Stimulated activated memory B cell treated with anti-CD40 and anti-IgM and Interleukin-4, amounts not matched to agents 10 μg/mL and 1 μg/mL and 100 μg/mL, for 72 hours (primary cell): ENCODE measurements at regions not wholly inside any gene's neighbourhood (a gene's known extent, or its start where the extent isn't known, plus 50 kb on each side); places are given as distances from the start of the nearest gene placed in this dataset.

Source experiments
- ATAC-seq: fragments of 150-1000 bp; cut with Tn5 transposase; 2 replicates; pipeline ENCODE4 v1.10.0; 2021
- H3K27ac Mint-ChIP-seq: one replicate; pipeline ENCODE4 v1.8.0; 2022; ENCODE audit warnings: mild to moderate bottlenecking, mixed read lengths
- H3K27me3 Mint-ChIP-seq: one replicate; pipeline ENCODE4 v1.8.0; 2022; ENCODE audit warnings: mixed read lengths
- H3K36me3 Mint-ChIP-seq: one replicate; pipeline ENCODE4 v1.8.0; 2022; ENCODE audit warnings: mixed read lengths
- H3K4me1 Mint-ChIP-seq: one replicate; pipeline ENCODE4 v1.8.0; 2022; ENCODE audit warnings: mixed read lengths
- H3K4me3 Mint-ChIP-seq: one replicate; pipeline ENCODE4 v1.8.0; 2022; ENCODE audit warnings: mild to moderate bottlenecking, moderate library complexity, mixed read lengths
- H3K9me3 Mint-ChIP-seq: one replicate; pipeline ENCODE4 v1.8.0; 2022; ENCODE audit warnings: mixed read lengths

DNA sequence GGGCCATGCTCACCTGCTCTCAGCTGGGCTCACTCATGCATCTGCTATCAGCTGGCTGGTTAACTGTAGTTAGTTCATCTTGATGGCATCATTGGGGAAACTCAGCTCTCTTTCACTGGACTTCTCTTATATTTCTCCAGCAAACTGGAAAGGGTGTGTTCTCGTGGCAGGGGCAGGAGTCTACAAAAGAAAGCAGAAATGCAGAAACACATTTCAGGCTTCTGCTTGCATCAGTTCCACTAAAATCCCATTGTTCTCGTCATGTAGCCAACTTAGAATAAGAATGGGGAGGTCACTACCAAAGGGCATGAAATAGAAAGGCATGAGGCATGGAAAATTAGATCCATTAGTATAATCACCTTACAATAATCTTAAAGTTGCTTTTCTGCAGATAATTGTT, 207.3 kb downstream of the NRIP1 start:
- H3K9me3 Mint-ChIP-seq: peaks cover 6% of the 10 kb centered on the region
- peaks cover 12% of the 10 kb centered on the region for H3K4me1 Mint-ChIP-seq
- H3K27ac Mint-ChIP-seq: no peak overlapping the region
- ATAC-seq: no peak
- H3K36me3 Mint-ChIP-seq: no peaks in the 10 kb centered on the region
- H3K4me3 Mint-ChIP-seq: no peak overlapping the region
- no peaks in the 10 kb centered on the region for H3K27me3 Mint-ChIP-seq

DNA sequence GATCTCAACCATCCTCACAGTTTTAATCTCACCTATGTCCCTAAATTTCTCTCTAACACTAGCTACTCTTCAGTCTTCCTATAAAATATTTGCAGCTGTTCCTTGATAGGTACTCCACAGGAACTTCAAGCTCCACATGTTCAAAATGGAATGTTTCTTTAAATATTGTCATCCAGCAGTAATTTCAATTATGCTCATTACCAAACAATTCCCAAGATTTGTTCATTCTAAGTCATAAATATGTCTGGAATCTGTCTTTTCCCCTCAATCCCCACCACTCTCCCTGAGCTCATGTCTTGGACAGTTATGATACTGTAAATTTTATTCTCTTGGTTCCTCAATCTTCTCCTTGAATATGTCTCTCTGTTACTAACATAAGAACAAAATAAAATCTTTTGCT, 214.4 kb downstream of the NRIP1 start:
- peaks cover 8% of the 10 kb centered on the region for H3K9me3 Mint-ChIP-seq
- no peak overlapping the region for H3K4me3 Mint-ChIP-seq
- peaks cover 6% of the 10 kb centered on the region for H3K36me3 Mint-ChIP-seq
- no peaks in the 10 kb centered on the region for H3K27me3 Mint-ChIP-seq
- no peaks in the 10 kb centered on the region for H3K4me1 Mint-ChIP-seq
- ATAC-seq: no peak
- no peak overlapping the region for H3K27ac Mint-ChIP-seq

DNA sequence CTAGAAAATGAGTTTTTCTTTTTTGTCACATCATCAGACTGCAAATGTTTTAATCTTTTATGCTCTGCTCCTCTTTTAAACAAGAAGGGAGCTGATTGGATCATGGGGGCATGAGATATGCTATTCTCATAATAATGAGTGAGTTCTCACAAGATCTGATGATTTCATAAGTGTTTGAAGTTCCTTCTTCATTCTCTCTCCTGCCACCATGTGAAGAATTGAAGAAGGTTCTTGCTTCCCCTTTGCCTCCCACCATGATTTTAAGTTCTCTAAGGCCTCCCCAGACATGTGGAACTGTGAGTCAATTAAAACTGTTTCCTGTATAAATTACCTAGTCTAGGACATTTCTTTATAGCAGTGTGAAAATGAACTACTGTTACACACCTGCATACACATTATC, 218.2 kb downstream of the NRIP1 start:
- Mint-ChIP-seq H3K4me1 (no peaks in the 10 kb centered on the region), H3K27me3 (no peaks in the 10 kb centered on the region), H3K9me3 (peaks cover 15% of the 10 kb centered on the region), H3K4me3 (no peak overlapping the region), H3K27ac (no peak overlapping the region), H3K36me3 (peaks cover 14% of the 10 kb centered on the region)
- no peak for ATAC-seq

DNA sequence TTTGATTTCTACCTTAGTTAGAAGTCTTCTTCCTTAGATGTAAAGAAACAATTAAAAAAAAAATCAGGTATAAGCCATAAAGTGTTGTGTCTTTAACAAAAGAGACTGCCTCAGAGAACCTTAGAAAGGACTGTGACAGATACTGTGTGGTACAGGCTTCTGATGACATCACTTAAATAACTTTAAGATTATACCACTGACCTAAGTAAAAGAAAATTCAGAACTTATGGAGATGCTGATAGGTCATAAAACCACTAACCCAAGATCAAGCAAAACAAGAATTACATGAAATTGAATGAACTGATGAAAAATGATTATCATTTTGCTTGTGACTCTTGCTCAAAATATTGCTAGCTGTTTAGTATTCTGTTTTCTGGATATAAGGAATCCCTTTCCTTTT, 220.8 kb downstream of the NRIP1 start:
- Mint-ChIP-seq H3K27me3 (no peaks in the 10 kb centered on the region), H3K9me3 (peaks cover 18% of the 10 kb centered on the region), H3K4me1 (no peaks in the 10 kb centered on the region), H3K27ac (no peak overlapping the region), H3K4me3 (no peak overlapping the region), H3K36me3 (peaks cover 14% of the 10 kb centered on the region)
- no peak for ATAC-seq

DNA sequence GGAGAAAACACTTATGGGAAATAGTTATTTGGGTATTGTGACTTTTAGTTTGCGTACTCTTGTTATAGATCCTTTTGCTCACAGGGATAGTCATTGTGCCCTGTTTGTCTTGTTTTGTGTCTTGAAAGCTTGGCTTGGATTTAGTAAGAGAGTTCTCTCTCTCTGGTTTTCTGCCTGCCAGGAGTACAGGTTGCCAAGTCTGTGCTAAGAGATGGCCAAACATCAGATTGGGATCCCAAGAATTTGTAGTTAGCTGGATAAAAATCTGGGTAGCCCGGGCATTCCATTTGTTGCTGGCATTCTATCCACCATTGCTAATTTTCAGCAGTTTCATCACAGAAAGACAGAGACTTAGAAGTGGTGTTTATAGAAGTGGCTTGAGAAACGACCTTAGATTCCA, 222.2 kb downstream of the NRIP1 start:
- no peak overlapping the region for H3K4me3 Mint-ChIP-seq
- no peaks in the 10 kb centered on the region for H3K27me3 Mint-ChIP-seq
- no peak overlapping the region for H3K27ac Mint-ChIP-seq
- ATAC-seq: no peak
- no peaks in the 10 kb centered on the region for H3K4me1 Mint-ChIP-seq
- peaks cover 14% of the 10 kb centered on the region for H3K36me3 Mint-ChIP-seq
- peaks cover 18% of the 10 kb centered on the region for H3K9me3 Mint-ChIP-seq

DNA sequence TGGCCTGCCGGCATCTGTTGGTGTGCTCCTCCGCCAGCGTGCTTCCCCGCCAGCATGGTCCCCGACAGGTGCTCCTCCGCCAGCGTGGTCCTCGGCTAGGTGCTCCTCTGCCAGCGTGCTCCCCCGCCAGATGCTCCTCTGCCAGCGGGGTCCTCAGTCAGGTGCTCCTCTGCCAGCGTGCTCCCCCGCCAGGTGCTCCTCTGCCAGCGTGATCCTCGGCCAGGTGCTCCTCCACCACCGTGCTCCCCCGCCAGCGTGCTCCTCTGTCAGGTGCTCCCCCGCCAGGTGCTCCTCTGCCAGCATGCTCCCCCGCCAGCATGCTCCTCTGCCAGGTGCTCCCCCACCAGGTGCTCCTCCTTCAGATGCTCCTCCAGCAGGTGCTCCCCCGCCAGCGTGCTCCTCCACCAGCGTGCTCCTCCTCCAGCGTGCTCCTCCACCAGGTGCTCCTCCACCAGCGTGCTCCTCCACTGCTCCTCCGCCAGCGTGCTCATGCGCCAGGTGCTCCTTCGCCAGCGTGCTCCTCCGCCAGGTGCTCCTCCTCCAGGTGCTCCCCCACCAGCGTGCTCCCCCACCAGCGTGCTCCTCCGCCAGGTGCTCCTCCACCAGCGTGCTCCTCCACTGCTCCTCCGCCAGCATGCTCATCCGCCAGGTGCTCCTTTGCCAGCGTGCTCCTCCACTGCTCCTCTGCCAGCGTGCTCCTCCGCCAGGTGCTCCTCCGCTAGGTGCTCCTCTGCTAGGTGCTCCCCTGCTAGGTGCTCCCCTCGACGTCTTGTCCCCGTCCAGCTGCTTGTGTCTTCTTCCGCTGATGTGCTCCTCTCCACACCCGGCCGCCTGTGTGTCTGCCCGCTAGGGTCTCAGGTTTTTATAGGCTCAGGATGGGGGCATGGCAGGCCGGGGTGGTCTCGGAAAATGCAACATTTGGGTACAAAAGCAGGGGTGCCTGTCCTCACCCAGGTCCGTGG, 223.0 kb downstream of the NRIP1 start:
- Mint-ChIP-seq H3K9me3 (peaks cover 18% of the 10 kb centered on the region), H3K36me3 (peaks cover 11% of the 10 kb centered on the region), H3K27me3 (no peaks in the 10 kb centered on the region), H3K27ac (no peak overlapping the region), H3K4me3 (no peak overlapping the region), H3K4me1 (no peaks in the 10 kb centered on the region)
- ATAC-seq: no peak

DNA sequence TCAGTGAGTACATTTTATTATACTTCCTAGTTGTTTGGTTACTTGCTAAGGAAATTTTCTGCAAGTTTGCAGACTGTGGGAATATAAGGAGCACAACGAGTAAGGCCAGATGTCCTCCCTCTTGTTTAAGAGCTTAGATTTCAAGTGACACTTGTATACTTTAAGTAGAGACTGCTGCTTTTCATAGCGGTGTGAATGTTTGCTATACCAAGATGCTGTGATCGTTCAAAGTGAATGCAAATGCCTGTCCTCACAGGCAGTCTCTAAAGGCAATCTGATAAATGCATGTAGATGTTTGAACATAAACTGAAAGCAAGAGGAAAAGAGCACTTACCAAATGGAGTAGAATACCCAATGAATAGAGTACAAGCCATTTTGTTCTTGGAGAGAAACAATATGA, 226.4 kb downstream of the NRIP1 start:
- ATAC-seq: no peak
- H3K36me3 Mint-ChIP-seq: peaks cover 7% of the 10 kb centered on the region
- H3K4me3 Mint-ChIP-seq: no peak overlapping the region
- no peak overlapping the region for H3K27ac Mint-ChIP-seq
- H3K27me3 Mint-ChIP-seq: no peaks in the 10 kb centered on the region
- no peaks in the 10 kb centered on the region for H3K4me1 Mint-ChIP-seq
- peaks cover 9% of the 10 kb centered on the region for H3K9me3 Mint-ChIP-seq

DNA sequence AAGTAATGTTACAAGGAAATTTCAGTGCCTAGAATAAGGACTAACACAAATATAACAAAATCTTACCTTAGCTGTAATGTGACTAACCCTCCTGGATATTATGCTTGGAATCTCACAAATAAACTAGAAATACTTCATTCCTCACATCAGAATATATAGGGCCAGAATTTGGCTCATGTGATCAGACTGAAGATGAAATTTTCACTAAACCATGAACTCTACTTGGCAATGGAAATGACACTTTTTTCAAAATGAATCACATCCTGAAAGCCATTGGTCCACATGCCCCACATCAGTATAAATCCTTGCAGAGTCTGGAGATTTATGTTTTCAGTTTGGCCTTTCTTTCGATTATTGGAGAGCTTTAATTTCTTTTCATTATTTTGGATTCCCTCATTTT, 227.8 kb downstream of the NRIP1 start:
- Mint-ChIP-seq H3K9me3 (peaks cover 4% of the 10 kb centered on the region), H3K4me3 (no peak overlapping the region), H3K27me3 (no peaks in the 10 kb centered on the region), H3K36me3 (peaks cover 1% of the 10 kb centered on the region), H3K27ac (no peak overlapping the region), H3K4me1 (no peaks in the 10 kb centered on the region)
- ATAC-seq: no peak

DNA sequence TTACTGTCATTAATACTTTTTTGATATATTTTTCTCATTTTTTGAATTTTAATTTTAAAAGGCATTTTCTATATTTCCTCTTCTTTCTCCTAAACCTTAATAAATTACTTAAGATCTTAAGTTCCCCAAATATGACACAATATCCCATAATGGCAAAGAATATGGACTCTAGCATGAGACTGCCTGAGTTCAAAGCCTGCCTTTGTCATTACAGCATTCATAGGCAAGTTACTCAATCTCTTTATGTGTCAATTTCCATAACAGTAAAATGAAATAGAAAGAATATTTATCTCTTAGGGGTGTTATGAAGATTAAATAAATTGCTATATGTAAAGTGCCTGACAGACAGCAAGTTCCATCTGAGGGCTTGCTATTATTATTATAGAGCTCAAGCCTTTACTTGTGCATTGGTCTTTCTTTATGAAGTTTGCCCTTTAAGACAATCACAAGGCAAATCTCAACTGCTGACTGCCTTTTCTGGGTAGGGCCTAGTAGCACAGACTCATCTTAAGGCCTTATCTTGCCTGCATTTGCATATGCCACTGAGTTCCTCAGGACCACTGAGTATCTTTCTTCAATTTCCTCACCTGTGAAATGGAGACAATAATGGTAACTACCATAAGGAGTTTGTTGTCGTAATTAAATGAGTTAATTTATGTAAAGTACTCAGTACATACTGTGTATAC, 231.0 kb downstream of the NRIP1 start:
- H3K4me3 Mint-ChIP-seq: no peak overlapping the region
- ATAC-seq: no peak
- H3K27me3 Mint-ChIP-seq: no peaks in the 10 kb centered on the region
- H3K36me3 Mint-ChIP-seq: no peaks in the 10 kb centered on the region
- no peak overlapping the region for H3K27ac Mint-ChIP-seq
- no peaks in the 10 kb centered on the region for H3K4me1 Mint-ChIP-seq
- no peaks in the 10 kb centered on the region for H3K9me3 Mint-ChIP-seq

DNA sequence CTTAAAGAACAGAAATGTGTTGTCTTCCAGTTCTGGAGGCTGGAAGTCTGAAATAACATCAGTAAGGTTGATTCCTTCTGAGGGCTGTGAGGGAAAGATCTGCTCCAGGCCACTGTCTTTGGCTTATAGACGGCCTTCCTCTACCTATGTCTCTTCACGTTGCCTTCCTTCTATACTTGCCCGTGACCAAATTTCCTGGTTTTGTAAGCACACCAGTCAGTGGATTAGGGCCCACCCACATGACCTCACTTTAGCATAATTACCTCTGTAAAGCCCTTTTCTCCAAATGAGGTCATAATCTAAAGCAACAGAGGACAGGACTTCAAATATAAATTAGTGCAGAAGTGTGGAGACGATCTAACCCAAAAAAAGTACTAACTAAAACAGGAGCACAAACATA, 231.6 kb downstream of the NRIP1 start:
- H3K27me3 Mint-ChIP-seq: no peaks in the 10 kb centered on the region
- H3K4me1 Mint-ChIP-seq: no peaks in the 10 kb centered on the region
- no peak overlapping the region for H3K27ac Mint-ChIP-seq
- H3K9me3 Mint-ChIP-seq: no peaks in the 10 kb centered on the region
- H3K36me3 Mint-ChIP-seq: no peaks in the 10 kb centered on the region
- ATAC-seq: no peak
- H3K4me3 Mint-ChIP-seq: no peak overlapping the region

DNA sequence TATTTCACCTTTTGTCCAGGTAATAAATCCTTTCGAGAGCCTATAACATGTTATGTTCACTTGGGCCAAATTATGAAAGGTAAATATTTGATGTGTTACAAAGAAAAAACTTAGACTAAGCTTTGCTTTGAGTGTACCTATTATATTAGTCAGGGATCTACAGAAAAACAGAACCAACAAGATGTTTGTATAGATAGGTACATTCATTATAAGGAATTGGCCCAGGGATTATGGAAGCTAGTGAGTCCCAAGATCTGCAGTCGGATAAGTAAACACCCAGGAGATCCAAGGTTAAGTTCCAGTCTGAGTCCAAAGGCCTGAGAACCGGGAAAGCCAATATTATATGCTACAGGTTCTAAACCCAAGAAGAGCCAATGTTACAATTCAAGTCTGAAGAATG, 234.5 kb downstream of the NRIP1 start:
- Mint-ChIP-seq H3K36me3 (no peaks in the 10 kb centered on the region), H3K27ac (no peak overlapping the region), H3K9me3 (no peaks in the 10 kb centered on the region), H3K4me1 (peaks cover 7% of the 10 kb centered on the region), H3K4me3 (no peak overlapping the region), H3K27me3 (no peaks in the 10 kb centered on the region)
- no peak for ATAC-seq

DNA sequence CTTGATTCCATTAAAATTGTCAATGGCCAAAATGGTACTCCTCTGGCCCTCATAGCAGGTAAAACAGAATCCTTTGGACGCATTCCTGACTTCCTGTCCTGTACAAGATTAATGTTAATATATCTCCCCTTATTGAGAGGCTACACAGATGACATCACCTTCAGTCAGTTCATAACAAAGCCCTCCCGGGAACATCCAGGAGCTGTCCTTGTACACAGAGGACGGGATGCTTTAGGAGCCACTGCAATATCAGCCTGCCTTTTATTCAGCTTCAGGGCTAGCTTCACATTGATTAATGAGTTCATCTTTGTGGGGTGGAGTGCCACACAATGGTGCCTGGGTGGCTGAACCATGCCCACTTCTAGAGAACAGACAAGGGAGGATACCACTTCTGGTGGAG, 235.1 kb downstream of the NRIP1 start:
- Mint-ChIP-seq H3K4me3 (no peak overlapping the region), H3K27me3 (no peaks in the 10 kb centered on the region), H3K9me3 (no peaks in the 10 kb centered on the region), H3K36me3 (no peaks in the 10 kb centered on the region), H3K4me1 (peaks cover 7% of the 10 kb centered on the region), H3K27ac (no peak overlapping the region)
- ATAC-seq: no peak

DNA sequence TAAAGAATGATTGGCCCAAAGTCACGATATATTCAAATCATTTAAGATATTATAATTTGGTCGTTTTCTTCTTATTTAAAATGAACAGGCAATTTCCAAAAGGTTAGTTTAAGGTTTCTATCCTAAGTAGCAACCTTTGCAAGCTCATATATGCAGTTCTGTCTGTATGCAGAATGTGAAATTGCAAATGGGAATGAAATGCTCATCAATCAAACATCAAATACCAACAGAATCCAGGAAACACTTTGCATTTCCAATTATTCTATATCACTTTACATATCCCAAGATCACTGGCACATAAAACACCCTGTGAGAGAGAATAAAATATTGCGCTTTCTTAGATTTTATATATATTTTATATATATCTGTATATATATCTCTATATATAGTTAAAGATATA, 237.3 kb downstream of the NRIP1 start:
- ATAC-seq: no peak
- no peaks in the 10 kb centered on the region for H3K9me3 Mint-ChIP-seq
- H3K4me3 Mint-ChIP-seq: no peak overlapping the region
- no peaks in the 10 kb centered on the region for H3K27me3 Mint-ChIP-seq
- no peak overlapping the region for H3K27ac Mint-ChIP-seq
- no peaks in the 10 kb centered on the region for H3K36me3 Mint-ChIP-seq
- peaks cover 7% of the 10 kb centered on the region for H3K4me1 Mint-ChIP-seq

DNA sequence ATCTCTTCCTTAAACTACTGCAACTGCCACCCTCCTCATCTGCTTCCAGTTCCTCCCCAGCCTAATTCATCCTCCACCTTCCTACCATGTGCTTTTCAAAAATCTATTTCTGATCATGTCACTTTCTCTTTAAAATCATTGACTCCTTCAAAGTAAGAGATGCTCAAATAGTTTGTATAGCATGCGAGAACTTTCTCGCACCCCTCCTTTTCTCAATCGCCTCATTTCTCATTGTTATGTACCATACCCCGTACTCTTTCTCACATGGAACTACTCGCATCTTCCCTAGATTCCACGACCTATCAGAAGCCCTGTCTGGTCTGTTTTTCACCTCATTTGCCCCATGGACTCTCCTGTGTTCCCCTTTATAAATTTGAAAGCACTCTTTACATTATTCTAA, 238.2 kb downstream of the NRIP1 start:
- no peaks in the 10 kb centered on the region for H3K36me3 Mint-ChIP-seq
- no peak overlapping the region for H3K4me3 Mint-ChIP-seq

DNA sequence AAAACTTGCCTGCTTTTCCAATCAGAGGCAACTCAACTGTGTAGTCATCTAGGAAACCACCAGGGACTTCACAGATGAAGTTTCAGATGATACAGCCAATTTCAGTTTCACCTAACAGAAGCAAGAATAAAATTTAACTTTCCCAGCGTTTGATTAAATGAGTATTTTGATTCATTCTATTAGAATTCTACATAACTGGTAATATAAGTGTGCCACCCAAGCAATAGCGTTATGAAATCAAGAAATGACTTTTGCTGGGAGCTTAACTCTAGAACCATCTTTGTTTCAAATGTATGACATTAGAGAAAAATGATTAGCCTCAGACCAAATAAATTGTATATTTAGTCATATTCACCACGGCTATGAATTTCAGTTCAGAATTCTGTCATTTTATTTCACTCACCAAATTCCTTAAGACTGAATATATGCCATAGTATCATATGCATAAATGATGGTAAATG, 239.3 kb downstream of the NRIP1 start:
- H3K4me1 Mint-ChIP-seq: peaks cover 7% of the 10 kb centered on the region
- no peak for ATAC-seq
- H3K4me3 Mint-ChIP-seq: no peak overlapping the region
- H3K27ac Mint-ChIP-seq: no peak overlapping the region
- H3K27me3 Mint-ChIP-seq: no peaks in the 10 kb centered on the region
- H3K36me3 Mint-ChIP-seq: no peaks in the 10 kb centered on the region
- H3K9me3 Mint-ChIP-seq: no peaks in the 10 kb centered on the region

More for the DNA sequence above, 238.2 kb downstream of the NRIP1 start:
- Mint-ChIP-seq H3K4me1 (peaks cover 7% of the 10 kb centered on the region), H3K9me3 (no peaks in the 10 kb centered on the region), H3K27me3 (no peaks in the 10 kb centered on the region), H3K27ac (no peak overlapping the region)
- no peak for ATAC-seq

DNA sequence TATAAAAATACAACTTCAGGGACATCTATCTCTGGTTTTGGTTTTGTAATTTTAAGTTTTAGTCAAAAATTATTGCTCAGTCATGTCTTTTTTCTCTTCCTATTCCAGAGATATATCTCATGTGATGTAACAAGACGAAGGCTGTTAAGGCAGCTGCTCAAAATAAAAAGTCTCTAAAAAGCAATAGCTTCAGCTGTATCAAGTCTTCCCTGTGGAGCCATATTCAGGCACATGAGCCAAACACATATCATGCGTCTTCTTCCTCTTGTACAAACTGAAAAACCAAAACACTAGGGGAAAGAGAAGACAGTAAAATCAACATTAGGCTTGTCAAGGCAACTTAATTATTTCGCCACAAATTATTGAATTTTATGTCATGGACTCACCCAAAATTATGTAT, 240.7 kb downstream of the NRIP1 start:
- Mint-ChIP-seq H3K27me3 (no peaks in the 10 kb centered on the region), H3K36me3 (no peaks in the 10 kb centered on the region)

More for the DNA sequence above, 240.7 kb downstream of the NRIP1 start:
- H3K4me1 Mint-ChIP-seq: peaks cover 7% of the 10 kb centered on the region
- ATAC-seq: no peak
- H3K27ac Mint-ChIP-seq: no peak overlapping the region
- H3K9me3 Mint-ChIP-seq: no peaks in the 10 kb centered on the region
- no peak overlapping the region for H3K4me3 Mint-ChIP-seq
